SK-N-SH treated with all-trans-retinoic acid at 6 μM for 48 hours (cell line): ENCODE measurements at regions not wholly inside any gene's neighbourhood (a gene's known extent, or its start where the extent isn't known, plus 50 kb on each side); places are given as distances from the start of the nearest gene placed in this dataset.

Experiments used
- ATAC-seq: fragments of 200-7000 bp; cut with Tn5 transposase; 3 replicates; pipeline ENCODE4 v1.9.1; 2020; ENCODE audit warnings: mild to moderate bottlenecking, moderate library complexity
- ARNTL ChIP-seq: fragments of 450-650 bp; formaldehyde crosslinking; IDR thresholded peaks from 2 replicates; pipeline ENCODE4 v1.5.0; 2020; ENCODE audit warnings: low read depth, mild to moderate bottlenecking, moderate library complexity, borderline replicate concordance
- BACH2 ChIP-seq: fragments of 250-450 bp; sonication (Bioruptor Pico); IDR thresholded peaks from 2 replicates; pipeline ENCODE4 v1.9.0; 2021; ENCODE audit warnings: mild to moderate bottlenecking, borderline replicate concordance
- CSDC2 ChIP-seq: fragments of 250-450 bp; sonication (Bioruptor Pico); IDR thresholded peaks from 2 replicates; pipeline ENCODE4 v1.5.0; 2020; ENCODE audit warnings: mild to moderate bottlenecking, moderate library complexity
- ESRRG ChIP-seq: fragments of 250-450 bp; sonication (Bioruptor Pico); IDR thresholded peaks from 2 replicates; pipeline ENCODE4 v1.6.1; 2021; ENCODE audit warnings: mild to moderate bottlenecking
- GLIS3 ChIP-seq: fragments of 250-450 bp; sonication (Bioruptor Pico); IDR thresholded peaks from 2 replicates; pipeline ENCODE4 v1.5.0; 2020; ENCODE audit warnings: mild to moderate bottlenecking, moderate library complexity
- ISL1 ChIP-seq: fragments of 250-450 bp; sonication (Bioruptor Pico); IDR thresholded peaks from 2 replicates; pipeline ENCODE4 v2.1.2; 2022; ENCODE audit warnings: mild to moderate bottlenecking, moderate library complexity
- OSR1 ChIP-seq: fragments of 250-450 bp; sonication (Bioruptor Pico); IDR thresholded peaks from 2 replicates; pipeline ENCODE4 v1.8.0; 2022; ENCODE audit warnings: moderate library complexity, mild to moderate bottlenecking, inconsistent platforms
- PPARA ChIP-seq: fragments of 250-450 bp; sonication (Bioruptor Pico); IDR thresholded peaks from 2 replicates; pipeline ENCODE4 v1.5.0; 2020; ENCODE audit warnings: mild to moderate bottlenecking, borderline replicate concordance
- RARB ChIP-seq: fragments of 250-450 bp; sonication (Bioruptor Pico); IDR thresholded peaks from 2 replicates; pipeline ENCODE4 v1.8.0; 2021; ENCODE audit warnings: mild to moderate bottlenecking, moderate library complexity
- SNAI2 ChIP-seq: fragments of 250-450 bp; sonication (Bioruptor Pico); IDR thresholded peaks from 2 replicates; pipeline ENCODE4 v1.5.0; 2020; ENCODE audit warnings: mild to moderate bottlenecking, moderate library complexity
- TCF4 ChIP-seq: fragments of 250-450 bp; sonication (Bioruptor Pico); IDR thresholded peaks from 2 replicates; pipeline ENCODE4 v1.8.0; 2021; ENCODE audit warnings: mild to moderate bottlenecking, moderate library complexity, borderline replicate concordance
- TOX ChIP-seq: fragments of 250-450 bp; sonication (Bioruptor Pico); IDR thresholded peaks from 2 replicates; pipeline ENCODE4 v1.8.0; 2021; ENCODE audit warnings: mild to moderate bottlenecking, moderate library complexity, borderline replicate concordance
- ZFP3 ChIP-seq: fragments of 250-450 bp; sonication (Bioruptor Pico); IDR thresholded peaks from 2 replicates; pipeline ENCODE4 v1.5.0; 2020; ENCODE audit warnings: mild to moderate bottlenecking, moderate library complexity
- ZFP30 ChIP-seq: fragments of 450-650 bp; formaldehyde crosslinking; IDR thresholded peaks from 2 replicates; pipeline ENCODE4 v1.5.0; 2022; ENCODE audit warnings: mild to moderate bottlenecking, moderate library complexity
- ZNF565 ChIP-seq: fragments of 450-650 bp; formaldehyde crosslinking; conservative IDR thresholded peaks from 2 replicates; pipeline ENCODE4 v1.5.0; 2020; ENCODE audit warnings: low read depth, mild to moderate bottlenecking, moderate library complexity
- ZNF70 ChIP-seq: fragments of 450-650 bp; formaldehyde crosslinking; IDR thresholded peaks from 2 replicates; pipeline ENCODE4 v1.5.0; 2020; ENCODE audit warnings: mild to moderate bottlenecking, moderate library complexity
- TF ChIP-seq, protein P1 (sequence below): fragments of 250-450 bp; sonication (Bioruptor Pico); IDR thresholded peaks from 2 replicates; pipeline ENCODE4 v1.8.0; 2020; ENCODE audit warnings: mild to moderate bottlenecking, moderate library complexity, borderline replicate concordance
- TF ChIP-seq, protein P2 (sequence below): fragments of 250-450 bp; sonication (Bioruptor Pico); IDR thresholded peaks from 2 replicates; pipeline ENCODE4 v1.8.0; 2021; ENCODE audit warnings: low read depth, mild to moderate bottlenecking, moderate library complexity, borderline replicate concordance
- TF ChIP-seq, protein P3 (sequence below): fragments of 250-450 bp; sonication (Bioruptor Pico); IDR thresholded peaks from 2 replicates; pipeline ENCODE4 v1.5.1; 2021; ENCODE audit warnings: mild to moderate bottlenecking, moderate library complexity
- TF ChIP-seq, protein P4 (sequence below): fragments of 250-450 bp; sonication (Bioruptor Pico); IDR thresholded peaks from 2 replicates; pipeline ENCODE4 v1.5.1; 2020; ENCODE audit warnings: low read depth, mild to moderate bottlenecking, moderate library complexity
- TF ChIP-seq, protein P5 (sequence below): fragments of 250-450 bp; sonication (Bioruptor Pico); IDR thresholded peaks from 2 replicates; pipeline ENCODE4 v1.5.0; 2020; ENCODE audit warnings: mild to moderate bottlenecking, moderate library complexity

DNA sequence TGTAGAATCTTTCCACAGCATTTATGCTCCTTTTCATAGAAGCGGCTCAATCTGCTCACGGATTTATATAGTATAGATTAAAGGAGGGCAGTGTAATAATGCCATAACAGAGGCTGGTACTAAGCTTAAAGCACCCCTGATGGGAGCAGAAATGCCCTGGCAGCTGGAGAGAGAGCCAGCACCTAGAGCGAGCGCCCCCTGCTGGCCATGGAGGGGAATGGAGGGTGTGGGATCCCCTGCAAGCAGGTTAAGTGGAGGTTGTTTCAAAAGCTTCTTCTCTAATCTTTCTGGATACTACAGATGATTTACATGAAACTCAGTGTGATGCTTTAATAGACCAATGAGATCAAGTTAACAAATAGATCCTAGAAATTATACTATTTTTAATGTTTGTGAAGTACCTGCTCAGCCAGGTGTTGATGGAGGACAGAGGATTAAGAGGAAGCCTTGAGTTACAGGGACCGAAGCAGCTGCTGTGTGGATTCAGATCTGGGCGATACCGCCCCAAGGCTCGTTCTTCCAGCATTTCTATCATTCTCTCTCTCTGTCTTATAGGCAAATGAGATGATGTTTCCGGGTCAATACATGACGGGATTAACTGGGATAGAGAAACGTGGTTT lies 1519.3 kb upstream of the TMEM132C start (continued):
- TF ChIP-seq, protein P1, sequence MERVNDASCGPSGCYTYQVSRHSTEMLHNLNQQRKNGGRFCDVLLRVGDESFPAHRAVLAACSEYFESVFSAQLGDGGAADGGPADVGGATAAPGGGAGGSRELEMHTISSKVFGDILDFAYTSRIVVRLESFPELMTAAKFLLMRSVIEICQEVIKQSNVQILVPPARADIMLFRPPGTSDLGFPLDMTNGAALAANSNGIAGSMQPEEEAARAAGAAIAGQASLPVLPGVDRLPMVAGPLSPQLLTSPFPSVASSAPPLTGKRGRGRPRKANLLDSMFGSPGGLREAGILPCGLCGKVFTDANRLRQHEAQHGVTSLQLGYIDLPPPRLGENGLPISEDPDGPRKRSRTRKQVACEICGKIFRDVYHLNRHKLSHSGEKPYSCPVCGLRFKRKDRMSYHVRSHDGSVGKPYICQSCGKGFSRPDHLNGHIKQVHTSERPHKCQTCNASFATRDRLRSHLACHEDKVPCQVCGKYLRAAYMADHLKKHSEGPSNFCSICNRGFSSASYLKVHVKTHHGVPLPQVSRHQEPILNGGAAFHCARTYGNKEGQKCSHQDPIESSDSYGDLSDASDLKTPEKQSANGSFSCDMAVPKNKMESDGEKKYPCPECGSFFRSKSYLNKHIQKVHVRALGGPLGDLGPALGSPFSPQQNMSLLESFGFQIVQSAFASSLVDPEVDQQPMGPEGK (CRISPR knock-in tag), result no peak
- TF ChIP-seq CSDC2 (CRISPR knock-in tag), result no peak

DNA sequence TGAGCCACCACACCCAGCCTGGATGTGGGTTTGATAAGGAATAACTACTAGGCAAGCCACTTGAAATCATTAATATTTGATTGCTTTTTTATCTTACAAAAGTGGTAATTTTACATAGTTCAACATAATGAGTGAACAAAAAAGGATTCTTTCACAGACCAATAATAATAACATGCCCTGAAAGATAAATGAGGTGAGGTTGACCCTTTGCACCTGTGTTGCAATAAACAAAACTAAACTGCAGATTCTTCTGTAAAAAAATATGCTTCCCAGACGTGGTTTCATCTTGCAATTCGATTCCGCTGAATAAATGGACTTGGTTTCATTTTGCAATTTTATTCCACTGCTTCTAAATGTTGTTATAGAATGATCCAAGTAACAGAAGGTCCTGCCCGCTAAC lies 1514.9 kb upstream of the TMEM132C start:
- no peak for ATAC-seq
- TF ChIP-seq ZNF565 (CRISPR knock-in tag), result no peak
- TF ChIP-seq, protein P2, sequence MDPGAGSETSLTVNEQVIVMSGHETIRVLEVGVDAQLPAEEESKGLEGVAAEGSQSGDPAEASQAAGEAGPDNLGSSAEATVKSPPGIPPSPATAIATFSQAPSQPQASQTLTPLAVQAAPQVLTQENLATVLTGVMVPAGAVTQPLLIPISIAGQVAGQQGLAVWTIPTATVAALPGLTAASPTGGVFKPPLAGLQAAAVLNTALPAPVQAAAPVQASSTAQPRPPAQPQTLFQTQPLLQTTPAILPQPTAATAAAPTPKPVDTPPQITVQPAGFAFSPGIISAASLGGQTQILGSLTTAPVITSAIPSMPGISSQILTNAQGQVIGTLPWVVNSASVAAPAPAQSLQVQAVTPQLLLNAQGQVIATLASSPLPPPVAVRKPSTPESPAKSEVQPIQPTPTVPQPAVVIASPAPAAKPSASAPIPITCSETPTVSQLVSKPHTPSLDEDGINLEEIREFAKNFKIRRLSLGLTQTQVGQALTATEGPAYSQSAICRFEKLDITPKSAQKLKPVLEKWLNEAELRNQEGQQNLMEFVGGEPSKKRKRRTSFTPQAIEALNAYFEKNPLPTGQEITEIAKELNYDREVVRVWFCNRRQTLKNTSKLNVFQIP, result no peak
- TF ChIP-seq ESRRG (CRISPR knock-in tag), result no peak
- TF ChIP-seq ZNF70, result no peak
- TF ChIP-seq TOX (CRISPR knock-in tag), result no peak
- TF ChIP-seq ARNTL, result no peak
- TF ChIP-seq PPARA (CRISPR knock-in tag), result no peak
- TF ChIP-seq, protein P3, sequence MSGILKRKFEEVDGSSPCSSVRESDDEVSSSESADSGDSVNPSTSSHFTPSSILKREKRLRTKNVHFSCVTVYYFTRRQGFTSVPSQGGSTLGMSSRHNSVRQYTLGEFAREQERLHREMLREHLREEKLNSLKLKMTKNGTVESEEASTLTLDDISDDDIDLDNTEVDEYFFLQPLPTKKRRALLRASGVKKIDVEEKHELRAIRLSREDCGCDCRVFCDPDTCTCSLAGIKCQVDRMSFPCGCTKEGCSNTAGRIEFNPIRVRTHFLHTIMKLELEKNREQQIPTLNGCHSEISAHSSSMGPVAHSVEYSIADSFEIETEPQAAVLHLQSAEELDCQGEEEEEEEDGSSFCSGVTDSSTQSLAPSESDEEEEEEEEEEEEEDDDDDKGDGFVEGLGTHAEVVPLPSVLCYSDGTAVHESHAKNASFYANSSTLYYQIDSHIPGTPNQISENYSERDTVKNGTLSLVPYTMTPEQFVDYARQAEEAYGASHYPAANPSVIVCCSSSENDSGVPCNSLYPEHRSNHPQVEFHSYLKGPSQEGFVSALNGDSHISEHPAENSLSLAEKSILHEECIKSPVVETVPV (CRISPR knock-in tag), result no peak
- no peak for TF ChIP-seq ISL1
- no peak for TF ChIP-seq GLIS3 (CRISPR knock-in tag)
- no peak for TF ChIP-seq RARB
- no peak for TF ChIP-seq ZFP30 (CRISPR knock-in tag)
- TF ChIP-seq OSR1 (CRISPR knock-in tag), result no peak
- TF ChIP-seq TCF4 (CRISPR knock-in tag), result no peak
- TF ChIP-seq, protein P4, sequence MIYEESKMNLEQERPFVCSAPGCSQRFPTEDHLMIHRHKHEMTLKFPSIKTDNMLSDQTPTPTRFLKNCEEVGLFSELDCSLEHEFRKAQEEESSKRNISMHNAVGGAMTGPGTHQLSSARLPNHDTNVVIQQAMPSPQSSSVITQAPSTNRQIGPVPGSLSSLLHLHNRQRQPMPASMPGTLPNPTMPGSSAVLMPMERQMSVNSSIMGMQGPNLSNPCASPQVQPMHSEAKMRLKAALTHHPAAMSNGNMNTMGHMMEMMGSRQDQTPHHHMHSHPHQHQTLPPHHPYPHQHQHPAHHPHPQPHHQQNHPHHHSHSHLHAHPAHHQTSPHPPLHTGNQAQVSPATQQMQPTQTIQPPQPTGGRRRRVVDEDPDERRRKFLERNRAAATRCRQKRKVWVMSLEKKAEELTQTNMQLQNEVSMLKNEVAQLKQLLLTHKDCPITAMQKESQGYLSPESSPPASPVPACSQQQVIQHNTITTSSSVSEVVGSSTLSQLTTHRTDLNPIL (CRISPR knock-in tag), result no peak
- TF ChIP-seq BACH2 (CRISPR knock-in tag), result no peak
- TF ChIP-seq, all 23 proteins: peak for 0

DNA sequence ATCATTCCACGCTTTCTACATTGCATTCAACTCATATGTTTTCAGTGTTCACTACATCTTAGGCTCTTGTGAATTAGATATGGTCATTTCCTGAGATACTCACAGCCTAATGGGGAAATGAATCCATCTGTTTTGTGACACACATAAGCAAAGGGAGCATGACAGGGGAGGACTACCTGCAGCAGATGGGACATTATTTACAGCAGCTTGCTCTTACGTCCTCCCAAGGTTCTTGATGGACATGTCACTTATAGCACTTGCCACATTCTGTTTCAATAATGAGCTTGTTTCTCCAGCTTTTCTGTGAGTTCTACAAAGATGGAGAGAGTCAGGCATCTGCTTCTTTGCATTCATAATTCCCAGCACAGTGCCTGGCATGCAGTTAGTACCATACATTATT lies 1509.6 kb upstream of the TMEM132C start:
- TF ChIP-seq ISL1, result no peak
- TF ChIP-seq CSDC2 (CRISPR knock-in tag), result no peak
- no peak for TF ChIP-seq TCF4 (CRISPR knock-in tag)
- TF ChIP-seq, protein P5, sequence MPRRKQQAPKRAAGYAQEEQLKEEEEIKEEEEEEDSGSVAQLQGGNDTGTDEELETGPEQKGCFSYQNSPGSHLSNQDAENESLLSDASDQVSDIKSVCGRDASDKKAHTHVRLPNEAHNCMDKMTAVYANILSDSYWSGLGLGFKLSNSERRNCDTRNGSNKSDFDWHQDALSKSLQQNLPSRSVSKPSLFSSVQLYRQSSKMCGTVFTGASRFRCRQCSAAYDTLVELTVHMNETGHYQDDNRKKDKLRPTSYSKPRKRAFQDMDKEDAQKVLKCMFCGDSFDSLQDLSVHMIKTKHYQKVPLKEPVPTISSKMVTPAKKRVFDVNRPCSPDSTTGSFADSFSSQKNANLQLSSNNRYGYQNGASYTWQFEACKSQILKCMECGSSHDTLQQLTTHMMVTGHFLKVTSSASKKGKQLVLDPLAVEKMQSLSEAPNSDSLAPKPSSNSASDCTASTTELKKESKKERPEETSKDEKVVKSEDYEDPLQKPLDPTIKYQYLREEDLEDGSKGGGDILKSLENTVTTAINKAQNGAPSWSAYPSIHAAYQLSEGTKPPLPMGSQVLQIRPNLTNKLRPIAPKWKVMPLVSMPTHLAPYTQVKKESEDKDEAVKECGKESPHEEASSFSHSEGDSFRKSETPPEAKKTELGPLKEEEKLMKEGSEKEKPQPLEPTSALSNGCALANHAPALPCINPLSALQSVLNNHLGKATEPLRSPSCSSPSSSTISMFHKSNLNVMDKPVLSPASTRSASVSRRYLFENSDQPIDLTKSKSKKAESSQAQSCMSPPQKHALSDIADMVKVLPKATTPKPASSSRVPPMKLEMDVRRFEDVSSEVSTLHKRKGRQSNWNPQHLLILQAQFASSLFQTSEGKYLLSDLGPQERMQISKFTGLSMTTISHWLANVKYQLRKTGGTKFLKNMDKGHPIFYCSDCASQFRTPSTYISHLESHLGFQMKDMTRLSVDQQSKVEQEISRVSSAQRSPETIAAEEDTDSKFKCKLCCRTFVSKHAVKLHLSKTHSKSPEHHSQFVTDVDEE (CRISPR knock-in tag), result no peak
- no peak for TF ChIP-seq ZNF70
- TF ChIP-seq, protein P4 (CRISPR knock-in tag), result no peak
- no peak for TF ChIP-seq GLIS3 (CRISPR knock-in tag)
- TF ChIP-seq PPARA (CRISPR knock-in tag), result no peak
- TF ChIP-seq, protein P2, result no peak
- TF ChIP-seq ZFP3, result no peak
- TF ChIP-seq SNAI2 (CRISPR knock-in tag), result no peak
- TF ChIP-seq, protein P3 (CRISPR knock-in tag), result no peak
- no peak for ATAC-seq
